Neuron (in vitro differentiated cells): ENCODE measurements at regions not wholly inside any gene's neighbourhood (a gene's known extent, or its start where the extent isn't known, plus 50 kb on each side); places are given as distances from the start of the nearest gene placed in this dataset.

ENCODE experiments used
- H2AFZ ChIP-seq: one replicate; pipeline ENCODE4 v1.6.1; 2013; ENCODE audit warnings: low read depth, mild to moderate bottlenecking, inconsistent platforms, low read length, moderate library complexity
- H3K27me3 ChIP-seq: one replicate; pipeline ENCODE4 v1.6.1; 2013; ENCODE audit warnings: low read length; ENCODE audit not compliant: insufficient read depth
- H3K36me3 ChIP-seq: one replicate; pipeline ENCODE4 v1.6.1; 2013; ENCODE audit warnings: low read length; ENCODE audit not compliant: insufficient read depth
- H3K4me1 ChIP-seq: one replicate; pipeline ENCODE4 v1.6.1; 2013; ENCODE audit warnings: low read length; ENCODE audit not compliant: insufficient read depth
- H3K4me3 ChIP-seq: 2 replicates; pipeline ENCODE4 v1.5.1; 2013; ENCODE audit warnings: mild to moderate bottlenecking, low read length, moderate library complexity
- H3K9me3 ChIP-seq: one replicate; pipeline ENCODE4 v1.6.1; 2013; ENCODE audit warnings: low read length

GRCh38 chr2:146950911-146951310 is 893.9 kb upstream of the ACVR2A start:
- Histone ChIP-seq H3K4me3 (no peak overlapping the region), H3K27me3 (no peaks in the 10 kb centered on the region), H3K36me3 (no peaks in the 10 kb centered on the region), H3K4me1 (peaks cover 6% of the 10 kb centered on the region), H2AFZ (no peak overlapping the region), H3K9me3 (no peaks in the 10 kb centered on the region)

- H3K9me3 ChIP-seq: no peaks in the 10 kb centered on the region
- H2AFZ ChIP-seq: peak overlapping the region; percentile 78
- H3K4me3 ChIP-seq: no peak overlapping the region
- peaks cover 6% of the 10 kb centered on the region for H3K4me1 ChIP-seq
- H3K27me3 ChIP-seq: no peaks in the 10 kb centered on the region
- H3K36me3 ChIP-seq: no peaks in the 10 kb centered on the region
Measured at GRCh38 chr2:146950361-146950760, 894.5 kb upstream of the ACVR2A start.

GRCh38 chr2:146949400-146949799 is 895.4 kb upstream of the ACVR2A start:
- Histone ChIP-seq H3K4me3 (no peak overlapping the region), H3K27me3 (no peaks in the 10 kb centered on the region), H3K4me1 (peaks cover 6% of the 10 kb centered on the region), H2AFZ (no peak overlapping the region), H3K36me3 (no peaks in the 10 kb centered on the region), H3K9me3 (no peaks in the 10 kb centered on the region)

- no peaks in the 10 kb centered on the region for H3K4me1 ChIP-seq
- H2AFZ ChIP-seq: no peak overlapping the region
- no peaks in the 10 kb centered on the region for H3K36me3 ChIP-seq
Measured at GRCh38 chr2:146944601-146945000, 900.2 kb upstream of the ACVR2A start.

GRCh38 chr2:146939991-146940685 is 904.7 kb upstream of the ACVR2A start:
- H3K27me3 ChIP-seq: no peaks in the 10 kb centered on the region
- H3K36me3 ChIP-seq: no peaks in the 10 kb centered on the region
- H3K4me1 ChIP-seq: peaks cover under 1% of the 10 kb centered on the region
- no peaks in the 10 kb centered on the region for H3K9me3 ChIP-seq
- no peak overlapping the region for H2AFZ ChIP-seq
- no peak overlapping the region for H3K4me3 ChIP-seq

More at GRCh38 chr2:146944601-146945000, 900.2 kb upstream of the ACVR2A start:
- no peaks in the 10 kb centered on the region for H3K9me3 ChIP-seq
- no peaks in the 10 kb centered on the region for H3K27me3 ChIP-seq
- no peak overlapping the region for H3K4me3 ChIP-seq

GRCh38 chr2:146934921-146935320 is 909.9 kb upstream of the ACVR2A start:
- Histone ChIP-seq H2AFZ (no peak overlapping the region), H3K4me1 (peaks cover 2% of the 10 kb centered on the region)

GRCh38 chr2:146931109-146931508 is 913.7 kb upstream of the ACVR2A start:
- Histone ChIP-seq H3K27me3 (no peaks in the 10 kb centered on the region), H3K4me1 (peaks cover 2% of the 10 kb centered on the region)

More at GRCh38 chr2:146934921-146935320, 909.9 kb upstream of the ACVR2A start:
- Histone ChIP-seq H3K27me3 (no peaks in the 10 kb centered on the region), H3K4me3 (no peak overlapping the region), H3K9me3 (peaks cover 2% of the 10 kb centered on the region), H3K36me3 (no peaks in the 10 kb centered on the region)

GRCh38 chr2:146927080-146927711 is 917.6 kb upstream of the ACVR2A start:
- Histone ChIP-seq H3K36me3 (no peaks in the 10 kb centered on the region), H3K4me3 (no peak overlapping the region), H3K9me3 (no peaks in the 10 kb centered on the region), H3K27me3 (no peaks in the 10 kb centered on the region), H3K4me1 (no peaks in the 10 kb centered on the region), H2AFZ (peak overlapping the region; percentile 6)

More at GRCh38 chr2:146931109-146931508, 913.7 kb upstream of the ACVR2A start:
- H3K4me3 ChIP-seq: no peak overlapping the region
- H3K9me3 ChIP-seq: peaks cover 2% of the 10 kb centered on the region
- H2AFZ ChIP-seq: no peak overlapping the region
- no peaks in the 10 kb centered on the region for H3K36me3 ChIP-seq

- H2AFZ ChIP-seq: no peak overlapping the region
- H3K4me3 ChIP-seq: no peak overlapping the region
- H3K4me1 ChIP-seq: no peaks in the 10 kb centered on the region
- no peaks in the 10 kb centered on the region for H3K9me3 ChIP-seq
- no peaks in the 10 kb centered on the region for H3K27me3 ChIP-seq
- no peaks in the 10 kb centered on the region for H3K36me3 ChIP-seq
Measured at GRCh38 chr2:146918280-146918679, 926.5 kb upstream of the ACVR2A start.

- Histone ChIP-seq H3K4me1 (no peaks in the 10 kb centered on the region), H3K36me3 (no peaks in the 10 kb centered on the region), H2AFZ (no peak overlapping the region), H3K4me3 (no peak overlapping the region), H3K27me3 (no peaks in the 10 kb centered on the region), H3K9me3 (no peaks in the 10 kb centered on the region)
Measured at GRCh38 chr2:146917431-146918042, 927.3 kb upstream of the ACVR2A start.

- H2AFZ ChIP-seq: no peak overlapping the region
- no peaks in the 10 kb centered on the region for H3K27me3 ChIP-seq
- no peak overlapping the region for H3K4me3 ChIP-seq
- no peaks in the 10 kb centered on the region for H3K4me1 ChIP-seq
- H3K36me3 ChIP-seq: no peaks in the 10 kb centered on the region
- no peaks in the 10 kb centered on the region for H3K9me3 ChIP-seq
Measured at GRCh38 chr2:146916914-146917313, 927.9 kb upstream of the ACVR2A start.

- Histone ChIP-seq H3K4me3 (no peak overlapping the region), H3K27me3 (no peaks in the 10 kb centered on the region), H3K9me3 (peaks cover 2% of the 10 kb centered on the region), H2AFZ (no peak overlapping the region), H3K36me3 (no peaks in the 10 kb centered on the region), H3K4me1 (peaks cover 4% of the 10 kb centered on the region)
Measured at GRCh38 chr2:146913476-146913875, 931.4 kb upstream of the ACVR2A start.

GRCh38 chr2:146912536-146912935 is 932.3 kb upstream of the ACVR2A start:
- H3K4me3 ChIP-seq: no peak overlapping the region

More at GRCh38 chr2:146912536-146912935, 932.3 kb upstream of the ACVR2A start:
- Histone ChIP-seq H3K27me3 (no peaks in the 10 kb centered on the region), H3K36me3 (no peaks in the 10 kb centered on the region), H3K9me3 (peaks cover 2% of the 10 kb centered on the region), H3K4me1 (peaks cover 7% of the 10 kb centered on the region), H2AFZ (no peak overlapping the region)
